HEK293 (cell line): ENCODE measurements at regions not wholly inside any gene's neighbourhood (a gene's known extent, or its start where the extent isn't known, plus 50 kb on each side); places are given as distances from the start of the nearest gene placed in this dataset.
"Not testable (repeated sequence)": the region's sequence is repeated elsewhere in the genome, so short reads cannot be mapped to it uniquely, and the experiment has no call there.

Experiments used
- CTCF ChIP-seq: fragments of 450-650 bp; formaldehyde crosslinking; IDR thresholded peaks from 2 replicates; pipeline ENCODE4 v1.5.1; 2016; ENCODE audit warnings: missing biosample characterization, missing genetic modification characterization
- KLF1 ChIP-seq: fragments of 450-650 bp; formaldehyde crosslinking; IDR thresholded peaks from 2 replicates; pipeline ENCODE4 v1.5.1; 2016; ENCODE audit warnings: missing biosample characterization, missing genetic modification characterization
- MYNN ChIP-seq: fragments of 450-650 bp; formaldehyde crosslinking; IDR thresholded peaks from 2 replicates; pipeline ENCODE4 v1.5.1; 2016; ENCODE audit warnings: missing biosample characterization, missing genetic modification characterization, borderline replicate concordance
- MZF1 ChIP-seq: fragments of 450-650 bp; formaldehyde crosslinking; IDR thresholded peaks from 2 replicates; pipeline ENCODE4 v1.5.1; 2017; ENCODE audit warnings: missing biosample characterization, missing genetic modification characterization, borderline replicate concordance
- TCF7L2 ChIP-seq: IDR thresholded peaks from 2 replicates; pipeline ENCODE4 v1.6.1; 2011; ENCODE audit warnings: low read depth, mild to moderate bottlenecking, inconsistent platforms, low read length, moderate library complexity, borderline replicate concordance
- ZNF24 ChIP-seq: fragments of 450-650 bp; formaldehyde crosslinking; IDR thresholded peaks from 2 replicates; pipeline ENCODE4 v1.5.1; 2016; ENCODE audit warnings: missing biosample characterization, missing genetic modification characterization
- ZNF292 ChIP-seq: fragments of 450-650 bp; formaldehyde crosslinking; IDR thresholded peaks from 2 replicates; pipeline ENCODE4 v1.5.1; 2016; ENCODE audit warnings: low read depth, missing biosample characterization, missing genetic modification characterization, borderline replicate concordance
- ZNF555 ChIP-seq: fragments of 450-650 bp; formaldehyde crosslinking; conservative IDR thresholded peaks from 2 replicates; pipeline ENCODE4 v1.5.1; 2017; ENCODE audit warnings: missing biosample characterization, mild to moderate bottlenecking, missing genetic modification characterization, inconsistent platforms
- ZNF558 ChIP-seq: fragments of 450-650 bp; formaldehyde crosslinking; IDR thresholded peaks from 2 replicates; pipeline ENCODE4 v1.5.1; 2016; ENCODE audit warnings: missing biosample characterization, missing genetic modification characterization
- ZNF792 ChIP-seq: fragments of 450-650 bp; formaldehyde crosslinking; IDR thresholded peaks from 2 replicates; pipeline ENCODE4 v1.5.1; 2016; ENCODE audit warnings: missing biosample characterization, missing genetic modification characterization
- TF ChIP-seq, protein P1 (sequence below): fragments of 450-650 bp; formaldehyde crosslinking; IDR thresholded peaks from 2 replicates; pipeline ENCODE4 v1.5.1; 2016; ENCODE audit warnings: missing biosample characterization, missing genetic modification characterization

DNA sequence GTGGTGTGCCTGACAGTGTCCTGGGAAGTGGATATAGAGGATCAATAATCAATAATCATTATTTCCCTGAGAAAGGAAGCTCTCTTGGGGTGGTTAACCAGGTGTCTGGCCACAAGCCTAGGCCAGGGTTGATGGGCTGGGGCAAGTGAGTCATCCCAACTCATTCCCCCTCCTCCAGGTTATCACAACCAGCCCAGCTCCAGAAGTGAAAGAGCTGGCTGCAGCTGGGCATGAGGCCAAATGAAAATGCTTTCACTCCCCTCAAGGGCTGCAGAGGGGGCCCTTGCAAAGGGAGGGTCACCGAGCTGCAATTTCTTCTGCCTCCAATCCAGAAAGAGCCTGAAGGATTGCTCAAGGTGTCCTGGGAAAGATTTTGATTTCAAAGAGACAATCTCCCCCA is 127.9 kb downstream of the POTEM start:
- not testable (repeated sequence) for TF ChIP-seq ZNF792 (tag by site-specific recombination); ZNF555; ZNF24 (tag by site-specific recombination); KLF1 (tag by site-specific recombination); ZNF558 (tag by site-specific recombination); TCF7L2; CTCF (tag by site-specific recombination); MYNN (tag by site-specific recombination); ZNF292 (tag by site-specific recombination); MZF1 (tag by site-specific recombination)
- TF ChIP-seq, protein P1, sequence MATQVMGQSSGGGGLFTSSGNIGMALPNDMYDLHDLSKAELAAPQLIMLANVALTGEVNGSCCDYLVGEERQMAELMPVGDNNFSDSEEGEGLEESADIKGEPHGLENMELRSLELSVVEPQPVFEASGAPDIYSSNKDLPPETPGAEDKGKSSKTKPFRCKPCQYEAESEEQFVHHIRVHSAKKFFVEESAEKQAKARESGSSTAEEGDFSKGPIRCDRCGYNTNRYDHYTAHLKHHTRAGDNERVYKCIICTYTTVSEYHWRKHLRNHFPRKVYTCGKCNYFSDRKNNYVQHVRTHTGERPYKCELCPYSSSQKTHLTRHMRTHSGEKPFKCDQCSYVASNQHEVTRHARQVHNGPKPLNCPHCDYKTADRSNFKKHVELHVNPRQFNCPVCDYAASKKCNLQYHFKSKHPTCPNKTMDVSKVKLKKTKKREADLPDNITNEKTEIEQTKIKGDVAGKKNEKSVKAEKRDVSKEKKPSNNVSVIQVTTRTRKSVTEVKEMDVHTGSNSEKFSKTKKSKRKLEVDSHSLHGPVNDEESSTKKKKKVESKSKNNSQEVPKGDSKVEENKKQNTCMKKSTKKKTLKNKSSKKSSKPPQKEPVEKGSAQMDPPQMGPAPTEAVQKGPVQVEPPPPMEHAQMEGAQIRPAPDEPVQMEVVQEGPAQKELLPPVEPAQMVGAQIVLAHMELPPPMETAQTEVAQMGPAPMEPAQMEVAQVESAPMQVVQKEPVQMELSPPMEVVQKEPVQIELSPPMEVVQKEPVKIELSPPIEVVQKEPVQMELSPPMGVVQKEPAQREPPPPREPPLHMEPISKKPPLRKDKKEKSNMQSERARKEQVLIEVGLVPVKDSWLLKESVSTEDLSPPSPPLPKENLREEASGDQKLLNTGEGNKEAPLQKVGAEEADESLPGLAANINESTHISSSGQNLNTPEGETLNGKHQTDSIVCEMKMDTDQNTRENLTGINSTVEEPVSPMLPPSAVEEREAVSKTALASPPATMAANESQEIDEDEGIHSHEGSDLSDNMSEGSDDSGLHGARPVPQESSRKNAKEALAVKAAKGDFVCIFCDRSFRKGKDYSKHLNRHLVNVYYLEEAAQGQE (tag by site-specific recombination), result not testable (repeated sequence)
